Endodermal cell (in vitro differentiated cells): ENCODE measurements at regions not wholly inside any gene's neighbourhood (a gene's known extent, or its start where the extent isn't known, plus 50 kb on each side); places are given as distances from the start of the nearest gene placed in this dataset.
A peak's percentile ranks its signal among the peaks of the same experiment; 100 is the strongest.

Source experiments
- DNase-seq: peaks from one replicate; pipeline ENCODE4 v3.0.0-alpha.2; 2017
- H3K27ac ChIP-seq: 2 replicates; pipeline ENCODE4 v1.5.1; 2013; ENCODE audit warnings: mild to moderate bottlenecking, low read depth, low read length, moderate library complexity
- H3K27me3 ChIP-seq: 2 replicates; pipeline ENCODE4 v1.6.1; 2013; ENCODE audit warnings: mild to moderate bottlenecking, low read length, moderate library complexity; ENCODE audit not compliant: insufficient read depth, control insufficient read depth, poor library complexity, severe bottlenecking
- H3K36me3 ChIP-seq: 2 replicates; pipeline ENCODE4 v1.7.0; 2013; ENCODE audit warnings: mild to moderate bottlenecking, low read length, moderate library complexity; ENCODE audit not compliant: control insufficient read depth, insufficient read depth
- H3K4me1 ChIP-seq: one replicate; pipeline ENCODE4 v1.7.0; 2013; ENCODE audit warnings: low read length; ENCODE audit not compliant: control insufficient read depth, insufficient read depth
- H3K4me3 ChIP-seq: 2 replicates; pipeline ENCODE4 v1.5.1; 2013; ENCODE audit warnings: mild to moderate bottlenecking, low read length, moderate library complexity
- H3K9ac ChIP-seq: 2 replicates; pipeline ENCODE4 v1.6.1; 2013; ENCODE audit warnings: mild to moderate bottlenecking, low read length, moderate library complexity; ENCODE audit not compliant: poor library complexity, severe bottlenecking; ENCODE audit errors: extremely low read depth
- H3K9me3 ChIP-seq: 2 replicates; pipeline ENCODE4 v1.6.1; 2013; ENCODE audit warnings: mild to moderate bottlenecking, low read length, moderate library complexity; ENCODE audit not compliant: control insufficient read depth
- H3K27ac Mint-ChIP-seq: 2 replicates; pipeline ENCODE4 v1.8.0; 2020; ENCODE audit warnings: mixed read lengths
- H3K27me3 Mint-ChIP-seq: 2 replicates; pipeline ENCODE4 v1.8.0; 2021; ENCODE audit warnings: mild to moderate bottlenecking, mixed read lengths; ENCODE audit not compliant: insufficient read depth
- H3K36me3 Mint-ChIP-seq: 2 replicates; pipeline ENCODE4 v1.8.0; 2020; ENCODE audit warnings: low read depth, mixed read lengths
- H3K4me1 Mint-ChIP-seq: 2 replicates; pipeline ENCODE4 v1.8.0; 2020; ENCODE audit warnings: mixed read lengths
- H3K4me3 Mint-ChIP-seq: 2 replicates; pipeline ENCODE4 v1.8.0; 2020; ENCODE audit warnings: mild to moderate bottlenecking, moderate library complexity, mixed read lengths
- H3K9me3 Mint-ChIP-seq: 2 replicates; pipeline ENCODE4 v1.8.0; 2020; ENCODE audit warnings: mild to moderate bottlenecking, mixed read lengths
- CTCF ChIP-seq: fragments of 200-600 bp; sonication (generic); conservative IDR thresholded peaks from 2 replicates; pipeline ENCODE4 v1.5.0; 2021; ENCODE audit warnings: antibody characterized with exemption, mild to moderate bottlenecking
- WGBS, 2 experiments: methylation state at CpG; one replicate each; pipeline versions ENCODE4 v1.1.5 to v1.1.7; 2013; ENCODE audit warnings: missing lambda C conversion rate in 2 of 2, mixed read lengths in 1 of 2; ENCODE audit not compliant: insufficient coverage in 1 of 2, insufficient read length in 1 of 2; 5-methylcytosine and 5-hydroxymethylcytosine counted together

- H3K36me3 Mint-ChIP-seq = peaks cover 13% of the 10 kb centered on the region
- H3K36me3 ChIP-seq = peaks cover 30% of the 10 kb centered on the region
- H3K4me3 Mint-ChIP-seq = no peak overlapping the region
- no peak overlapping the region for H3K4me3 ChIP-seq
- no peak for DNase-seq
- no peaks in the 10 kb centered on the region for H3K27me3 ChIP-seq
- no peaks in the 10 kb centered on the region for H3K4me1 Mint-ChIP-seq
- H3K9me3 ChIP-seq = no peaks in the 10 kb centered on the region
- H3K9ac ChIP-seq = no peak overlapping the region
- no peaks in the 10 kb centered on the region for H3K4me1 ChIP-seq
- H3K27ac Mint-ChIP-seq = no peak overlapping the region
- H3K9me3 Mint-ChIP-seq = no peaks in the 10 kb centered on the region
- H3K27ac ChIP-seq = no peak overlapping the region
- TF ChIP-seq CTCF = no peak
- H3K27me3 Mint-ChIP-seq = no peaks in the 10 kb centered on the region
These were observed 455.1 kb upstream of the RGMB start for GRCh38 chr5:98318386-98318785.

- Histone ChIP-seq H3K27ac (no peak overlapping the region), H3K36me3 (peaks cover 30% of the 10 kb centered on the region), H3K27me3 (no peaks in the 10 kb centered on the region), H3K4me3 (no peak overlapping the region), H3K9ac (no peak overlapping the region), H3K4me1 (no peaks in the 10 kb centered on the region), H3K9me3 (no peaks in the 10 kb centered on the region)
- H3K27me3 Mint-ChIP-seq = no peaks in the 10 kb centered on the region
- WGBS, 2 experiments = 94 to 100% methylated on average over 1 to 7 of the region's 7 CpGs
- H3K36me3 Mint-ChIP-seq = peaks cover 12% of the 10 kb centered on the region
- DNase-seq = no peak
- no peaks in the 10 kb centered on the region for H3K9me3 Mint-ChIP-seq
- no peak overlapping the region for H3K4me3 Mint-ChIP-seq
- no peak for TF ChIP-seq CTCF
- no peak overlapping the region for H3K27ac Mint-ChIP-seq
- H3K4me1 Mint-ChIP-seq = no peaks in the 10 kb centered on the region
These were observed 454.0 kb upstream of the RGMB start for GRCh38 chr5:98319299-98320011.

GRCh38 chr5:98320343-98320742 lies 453.1 kb upstream of the RGMB start:
- H3K9me3 ChIP-seq = no peaks in the 10 kb centered on the region
- WGBS, 2 experiments = 60 to 65% methylated on average over 1 to 2 of the region's 2 CpGs
- peak overlapping the region; percentile 4 for H3K27ac Mint-ChIP-seq
- no peaks in the 10 kb centered on the region for H3K27me3 Mint-ChIP-seq
- no peak for TF ChIP-seq CTCF
- H3K36me3 ChIP-seq = peaks cover 28% of the 10 kb centered on the region
- no peak overlapping the region for H3K27ac ChIP-seq
- no peaks in the 10 kb centered on the region for H3K27me3 ChIP-seq
- no peak overlapping the region for H3K9ac ChIP-seq
- H3K4me1 ChIP-seq = no peaks in the 10 kb centered on the region
- H3K36me3 Mint-ChIP-seq = peaks cover 18% of the 10 kb centered on the region
- no peak overlapping the region for H3K4me3 ChIP-seq
- no peak overlapping the region for H3K4me3 Mint-ChIP-seq
- DNase-seq = no peak
- H3K4me1 Mint-ChIP-seq = no peaks in the 10 kb centered on the region
- H3K9me3 Mint-ChIP-seq = peaks cover 2% of the 10 kb centered on the region
